ENCODE measurements at regions not wholly inside any gene's neighbourhood (a gene's known extent, or its start where the extent isn't known, plus 50 kb on each side); places are given as distances from the start of the nearest gene placed in this dataset.

DNA sequence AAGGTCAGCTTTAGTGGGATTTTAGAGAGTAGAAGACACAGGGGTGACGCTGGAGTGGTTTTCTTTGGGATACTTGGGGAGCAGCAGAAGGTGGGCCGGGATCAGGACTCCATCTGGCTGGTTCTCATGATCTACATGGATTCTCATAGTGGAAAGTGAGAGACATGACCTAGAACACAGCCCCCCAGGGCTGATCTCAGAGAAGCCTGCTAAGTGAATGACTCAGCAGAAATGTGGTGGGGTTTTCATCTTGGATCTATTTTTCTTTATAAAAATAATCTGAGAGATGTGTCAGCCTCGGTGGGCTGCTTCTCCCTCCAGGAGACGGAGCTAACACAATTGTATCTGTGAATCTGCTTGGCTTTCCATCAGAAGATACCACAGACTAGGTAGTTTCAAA is 484.4 kb downstream of the TMEM121 start:
- TF ChIP-seq, protein P1, sequence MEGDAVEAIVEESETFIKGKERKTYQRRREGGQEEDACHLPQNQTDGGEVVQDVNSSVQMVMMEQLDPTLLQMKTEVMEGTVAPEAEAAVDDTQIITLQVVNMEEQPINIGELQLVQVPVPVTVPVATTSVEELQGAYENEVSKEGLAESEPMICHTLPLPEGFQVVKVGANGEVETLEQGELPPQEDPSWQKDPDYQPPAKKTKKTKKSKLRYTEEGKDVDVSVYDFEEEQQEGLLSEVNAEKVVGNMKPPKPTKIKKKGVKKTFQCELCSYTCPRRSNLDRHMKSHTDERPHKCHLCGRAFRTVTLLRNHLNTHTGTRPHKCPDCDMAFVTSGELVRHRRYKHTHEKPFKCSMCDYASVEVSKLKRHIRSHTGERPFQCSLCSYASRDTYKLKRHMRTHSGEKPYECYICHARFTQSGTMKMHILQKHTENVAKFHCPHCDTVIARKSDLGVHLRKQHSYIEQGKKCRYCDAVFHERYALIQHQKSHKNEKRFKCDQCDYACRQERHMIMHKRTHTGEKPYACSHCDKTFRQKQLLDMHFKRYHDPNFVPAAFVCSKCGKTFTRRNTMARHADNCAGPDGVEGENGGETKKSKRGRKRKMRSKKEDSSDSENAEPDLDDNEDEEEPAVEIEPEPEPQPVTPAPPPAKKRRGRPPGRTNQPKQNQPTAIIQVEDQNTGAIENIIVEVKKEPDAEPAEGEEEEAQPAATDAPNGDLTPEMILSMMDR (IDR thresholded peaks at IDR 0.05) = no peak
- no peak for TF ChIP-seq EZH2 (IDR thresholded peaks at IDR 0.05; ENCODE audit: borderline replicate concordance, insufficient read depth, low read depth, low read length, poor library complexity, severe bottlenecking)
